K562 (cell line): ENCODE measurements at regions not wholly inside any gene's neighbourhood (a gene's known extent, or its start where the extent isn't known, plus 50 kb on each side); places are given as distances from the start of the nearest gene placed in this dataset.

Source experiments
- ATAC-seq: fragments of 200-7000 bp; cut with Tn5 transposase; 3 replicates; pipeline ENCODE4 v1.9.1; 2020; ENCODE audit warnings: moderate library complexity
- BruUV-seq: library from RNA; stranded (reverse); fragments of 400-500 nt; replicated peaks from 2 replicates; lab custom pipeline; 2021; lab: Mats Ljungman, UMichigan
- CTCF ChIA-PET: fragments of 300-600 bp; formaldehyde crosslinking; extraction: SDS; loops from one replicate; lab custom pipeline; 2021; ENCODE audit warnings: low intra/inter-chr PET ratio; lab: Yijun Ruan, JAX
- POLR2A ChIA-PET: fragments of 300-600, 350-650 bp; sonication (Branson Sonifier 250); formaldehyde crosslinking; extraction: SDS; loops from one replicate; lab custom pipeline; 2021; ENCODE audit warnings: antibody characterized with exemption, inconsistent platforms; lab: Yijun Ruan, JAX
- DNase-seq, 4 experiments: peaks; one replicate each; pipeline versions ENCODE4 v3.0.0 to v3.0.0-alpha.2; 2011 to 2018; ENCODE audit warnings: low spot score in 3 of 4, mixed read lengths in 3 of 4; ENCODE audit errors: extremely low read depth in 1 of 4
- FAIRE-seq: peaks from 2 replicates; lab custom pipeline; 2011; peaks lifted over from hg19 to GRCh38; lab: Jason Lieb, UNC
- H2AFZ ChIP-seq: 2 replicates; pipeline ENCODE4 v1.6.0; 2011; ENCODE audit warnings: low read depth, low read length, control low read depth, inconsistent platforms
- H3K27ac ChIP-seq: fragments of 200-600 bp; 3 replicates; pipeline ENCODE4 v1.8.0; 2011; ENCODE audit warnings: low read depth, mild to moderate bottlenecking, control low read depth, inconsistent platforms, low read length, moderate library complexity, mixed read lengths; ENCODE audit errors: extremely low read depth
- H3K27me3 ChIP-seq, 2 experiments: fragments of 300-600 bp in 1 of 2; 2 replicates in 1 of 2; 3 replicates in 1 of 2; pipeline versions ENCODE4 v1.6.0 to v1.8.0; 2011; ENCODE audit warnings: inconsistent platforms in 2 of 2, low read length in 2 of 2, mild to moderate bottlenecking in 1 of 2, mixed read lengths in 1 of 2, moderate library complexity in 1 of 2; ENCODE audit not compliant: control insufficient read depth in 2 of 2, insufficient read depth in 2 of 2
- H3K36me3 ChIP-seq: fragments of 300-600 bp; 3 replicates; pipeline ENCODE4 v1.8.0; 2011; ENCODE audit warnings: mild to moderate bottlenecking, low read length, inconsistent platforms; ENCODE audit not compliant: control insufficient read depth, insufficient read depth
- H3K4me1 ChIP-seq, 2 experiments: fragments of 200-600 bp in 1 of 2; replicated peaks in 1 of 2; 2 replicates in 1 of 2; 3 replicates in 1 of 2; pipeline versions ENCODE4 v1.5.1 to v1.8.0; 2011; ENCODE audit warnings: inconsistent platforms in 2 of 2, low read length in 2 of 2, mild to moderate bottlenecking in 1 of 2, mixed read lengths in 1 of 2, moderate library complexity in 1 of 2; ENCODE audit not compliant: control insufficient read depth in 2 of 2, insufficient read depth in 2 of 2
- H3K4me2 ChIP-seq: 2 replicates; pipeline ENCODE4 v1.6.1; 2011; ENCODE audit warnings: low read length, control low read depth, inconsistent platforms, mixed read lengths; ENCODE audit not compliant: insufficient read depth
- H3K4me3 ChIP-seq: fragments of 200-600 bp; sonication (generic), shearing (Covaris generic); 2 replicates; pipeline ENCODE4 v1.5.1; 2016; ENCODE audit warnings: control low read depth, inconsistent platforms
- H3K79me2 ChIP-seq: fragments of 200-600 bp; 3 replicates; pipeline ENCODE4 v1.8.0; 2011; ENCODE audit warnings: low read length, inconsistent platforms; ENCODE audit not compliant: control insufficient read depth, insufficient read depth
- H3K9ac ChIP-seq, 2 experiments: 2 replicates each; pipeline versions ENCODE4 v1.6.0 to v1.6.1; 2011; ENCODE audit warnings: low read depth in 2 of 2, low read length in 2 of 2, control low read depth in 1 of 2, inconsistent platforms in 1 of 2, mild to moderate bottlenecking in 1 of 2, mixed read lengths in 1 of 2; ENCODE audit not compliant: insufficient read depth in 1 of 2
- H3K9me1 ChIP-seq: one replicate; pipeline ENCODE4 v1.6.0; 2011; ENCODE audit warnings: inconsistent platforms, mild to moderate bottlenecking, low read length, moderate library complexity; ENCODE audit not compliant: control insufficient read depth, insufficient read depth
- H3K9me3 ChIP-seq: replicated peaks from 2 replicates; pipeline ENCODE4 v1.5.1; 2011; ENCODE audit warnings: low read depth, low read length, inconsistent platforms; ENCODE audit not compliant: control insufficient read depth, insufficient read depth
- H4K20me1 ChIP-seq: replicated peaks from 2 replicates; pipeline ENCODE4 v1.6.1; 2011; ENCODE audit warnings: low read length, inconsistent platforms, mixed read lengths; ENCODE audit not compliant: control insufficient read depth, insufficient read depth
- BRD9 ChIP-seq: fragments of 450-650 bp; IDR thresholded peaks from 2 replicates; pipeline ENCODE4 v1.6.1; 2018; ENCODE audit warnings: low read depth; ENCODE audit not compliant: partially characterized antibody
- CTCF ChIP-seq, 3 experiments: IDR thresholded peaks in 2 of 3; conservative IDR thresholded peaks in 1 of 3; 2 replicates each; pipeline ENCODE4 v1.5.1; 2011 to 2012; ENCODE audit warnings: low read length in 3 of 3, mild to moderate bottlenecking in 3 of 3, control low read depth in 2 of 3, improper control_type of control experiment in 1 of 3, inconsistent platforms in 1 of 3, low read depth in 1 of 3, mixed read lengths in 1 of 3, moderate library complexity in 1 of 3; ENCODE audit not compliant: insufficient read depth in 2 of 3
- HSF4 ChIP-seq: fragments of 250-450 bp; sonication (Bioruptor Pico); IDR thresholded peaks from 2 replicates; pipeline ENCODE4 v2.1.2; 2022; ENCODE audit warnings: mild to moderate bottlenecking, moderate library complexity, borderline replicate concordance
- MBD2 ChIP-seq: sonication (generic); IDR thresholded peaks from 2 replicates; pipeline ENCODE4 v1.6.1; 2016; ENCODE audit warnings: low read depth, borderline replicate concordance
- NCOA6 ChIP-seq: fragments of 450-650 bp; IDR thresholded peaks from 2 replicates; pipeline ENCODE4 v1.6.1; 2017; ENCODE audit warnings: mild to moderate bottlenecking
- NUFIP1 ChIP-seq: fragments of 450-650 bp; IDR thresholded peaks from 2 replicates; pipeline ENCODE4 v1.6.1; 2018; ENCODE audit not compliant: partially characterized antibody
- VEZF1 ChIP-seq: fragments of 200-800 bp; sonication (Bioruptor generic); IDR thresholded peaks from 2 replicates; pipeline ENCODE4 v1.6.1; 2017; ENCODE audit warnings: missing genetic modification characterization, missing compliant biosample characterization
- ZBTB43 ChIP-seq: sonication (generic); formaldehyde crosslinking; IDR thresholded peaks from 2 replicates; pipeline ENCODE4 v1.8.0; 2023; ENCODE audit warnings: mild to moderate bottlenecking, missing genetic modification reagents
- WGBS: fragments of 100-300 bp; shearing (Covaris generic); methylation state at CpG from one replicate; pipeline ENCODE4 v1.1.6; 2016; ENCODE audit warnings: low coverage, mixed read lengths; ENCODE audit not compliant: insufficient coverage; ENCODE audit errors: missing lambda C conversion rate; 5-methylcytosine and 5-hydroxymethylcytosine counted together
- in situ Hi-C: fragments of 300-500 bp; cut with MboI; formaldehyde crosslinking; loops from 4 replicates; pipeline ENCODE4 v1.15.0; 2018; ENCODE audit warnings: inconsistent platforms, mixed read lengths
- intact Hi-C: fragments of 100-400 bp; cut with micrococcal nuclease; formaldehyde crosslinking; loops from 2 replicates; pipeline ENCODE4 v1.14.2; 2022

- DNase-seq (no peak), ATAC-seq (no peak), FAIRE-seq (no peak)
- in situ Hi-C loops (no loop called here), intact Hi-C loops (no loop called here)
- TF ChIP-seq BRD9, result no peak
- no peak for TF ChIP-seq VEZF1
- no peak for TF ChIP-seq NUFIP1
- no peak for TF ChIP-seq CTCF (IDR thresholded peaks at IDR 0.05 in 2 of 3, conservative IDR thresholded peaks at IDR 0.05 in 1 of 3; ENCODE audit: insufficient read depth in 2 of 3, low read depth in 1 of 3, low read length in 3 of 3)
- TF ChIP-seq MBD2, result no peak
- TF ChIP-seq HSF4 (CRISPR knock-in tag), result no peak
- no peak for TF ChIP-seq NCOA6
- TF ChIP-seq ZBTB43 (CRISPR knock-in tag), result no peak
- no peaks in the 10 kb centered on the region for H3K4me1 ChIP-seq
- no peaks in the 10 kb centered on the region for H3K79me2 ChIP-seq
- no peaks in the 10 kb centered on the region for H3K9me1 ChIP-seq
- H3K27ac ChIP-seq, result no peak overlapping the region
- BruUV-seq, result no TSS peak
- WGBS, result 0% methylated on average over 2 of the region's 2 CpGs
- H3K4me3 ChIP-seq, result no peak overlapping the region
- no peak overlapping the region for H3K4me2 ChIP-seq
- CTCF ChIA-PET, result no interaction called here
- POLR2A ChIA-PET, result no interaction called here
- no peaks in the 10 kb centered on the region for H4K20me1 ChIP-seq
- H3K9me3 ChIP-seq, result no peaks in the 10 kb centered on the region
- H3K36me3 ChIP-seq, result no peaks in the 10 kb centered on the region
- H2AFZ ChIP-seq, result no peak overlapping the region
- H3K27me3 ChIP-seq, result no peaks in the 10 kb centered on the region
- H3K9ac ChIP-seq, result no peak overlapping the region
Observed at GRCh38 chr2:188645986-188646385, 328.2 kb upstream of the COL3A1 start.
